Adrenal gland (tissue), 9 donors: ENCODE measurements at regions not wholly inside any gene's neighbourhood (a gene's known extent, or its start where the extent isn't known, plus 50 kb on each side); places are given as distances from the start of the nearest gene placed in this dataset.

Experiments used
- DNase-seq, 7 donors: peaks; one replicate each; pipeline ENCODE4 v3.0.0-alpha.2; 2019 to 2020
- H3K27ac ChIP-seq, 5 donors: fragments of 200-600 bp; sonication (generic) in 4 of 5; 1 replicate in 3 of 5; 2 replicates in 2 of 5; pipeline versions ENCODE4 v1.5.1 to v1.8.0; 2016 to 2020; ENCODE audit warnings: mild to moderate bottlenecking in 1 of 5
- H3K27me3 ChIP-seq: fragments of 200-600 bp; 2 replicates; pipeline ENCODE4 v1.8.0; 2021
- H3K36me3 ChIP-seq, 2 donors: fragments of 200-600 bp; replicated peaks in 1 of 2; 1 replicate in 1 of 2; 2 replicates in 1 of 2; pipeline versions ENCODE4 v1.5.1 to v1.8.0; 2018 to 2022
- H3K4me1 ChIP-seq, 2 donors: fragments of 200-600 bp; replicated peaks in 1 of 2; 1 replicate in 1 of 2; 2 replicates in 1 of 2; pipeline versions ENCODE4 v1.5.1 to v1.8.0; 2018 to 2021
- H3K4me3 ChIP-seq, 4 donors: fragments of 200-600 bp; sonication (generic) in 3 of 4; one replicate each; pipeline ENCODE4 v1.5.1; 2016 to 2018
- H3K9me3 ChIP-seq, 3 donors: fragments of 200-600 bp; sonication (generic) in 1 of 3; replicated peaks in 1 of 3; 1 replicate in 2 of 3; 2 replicates in 1 of 3; pipeline versions ENCODE4 v1.5.1 to v1.8.0; 2016 to 2021
- CTCF ChIP-seq, 6 experiments: fragments of 450-650 bp in 4 of 6; fragments of 200-600 bp in 2 of 6; sonication (generic) in 1 of 6; IDR thresholded peaks; 1 replicate in 5 of 6; 2 replicates in 1 of 6; pipeline versions ENCODE4 v1.5.1 to v1.8.0; 2016 to 2021; ENCODE audit warnings: antibody characterized with exemption in 6 of 6, mild to moderate bottlenecking in 2 of 6, moderate library complexity in 1 of 6
- POLR2A ChIP-seq, 2 donors: fragments of 450-650 bp; IDR thresholded peaks; one replicate each; pipeline ENCODE4 v1.6.1; 2017; ENCODE audit warnings: antibody characterized with exemption in 2 of 2, mild to moderate bottlenecking in 2 of 2, moderate library complexity in 1 of 2
- WGBS, 4 donors: extraction: QIAGEN DNeasy Blood & Tissue Kit in 2 of 4; methylation state at CpG; one replicate each; pipeline versions ENCODE4 v1.1.5 to v1.1.7; 2013 to 2017; 5-methylcytosine and 5-hydroxymethylcytosine counted together
- intact Hi-C, 2 donors: fragments of 100-400 bp; cut with DNase I; formaldehyde crosslinking; loops; one replicate each; pipeline versions ENCODE4 v1.14.1 to v1.15.0; 2022 to 2023
- donor health status: healthy with polysubstance abuse.
- donor health status: Bipolar disorder and iron deficiency.
- donor health status: DM: yes; HTN: yes; CAD: no.
- donor health status: DM: no; HTN: no; CAD: no.
- donor health status: DM: no; HTN: no; CAD: no.

- no peak for DNase-seq
- Histone ChIP-seq H3K9me3 (no peaks in the 10 kb centered on the region), H3K4me3 (no peak overlapping the region), H3K4me1 (no peaks in the 10 kb centered on the region), H3K27me3 (no peaks in the 10 kb centered on the region), H3K27ac (no peak overlapping the region), H3K36me3 (no peaks in the 10 kb centered on the region)
- TF ChIP-seq CTCF (IDR thresholded peaks at IDR 0.05) = no peak
- intact Hi-C loops = no loop called here
Measured at GRCh38 chr4:164514765-164515164, 239.2 kb upstream of the SMIM31 start.

- no peak for DNase-seq
- Histone ChIP-seq H3K27ac (no peak overlapping the region), H3K4me3 (no peak overlapping the region), H3K27me3 (no peaks in the 10 kb centered on the region), H3K9me3 (no peaks in the 10 kb centered on the region), H3K36me3 (no peaks in the 10 kb centered on the region), H3K4me1 (no peaks in the 10 kb centered on the region)
- TF ChIP-seq CTCF (IDR thresholded peaks at IDR 0.05) (no peak), POLR2A (IDR thresholded peaks at IDR 0.05) (no peak)
- intact Hi-C loops = no loop called here
- WGBS, 4 donors = 55 to 71% (median 64%) methylated on average over 4 of the region's 4 CpGs
Measured at GRCh38 chr4:164524789-164525188, 229.1 kb upstream of the SMIM31 start.

- Histone ChIP-seq H3K27me3 (no peaks in the 10 kb centered on the region), H3K9me3 (no peaks in the 10 kb centered on the region), H3K4me1 (no peaks in the 10 kb centered on the region), H3K36me3 (no peaks in the 10 kb centered on the region), H3K4me3 (no peak overlapping the region), H3K27ac (no peak overlapping the region)
- no peak for TF ChIP-seq CTCF (IDR thresholded peaks at IDR 0.05)
- TF ChIP-seq POLR2A (IDR thresholded peaks at IDR 0.05) = no peak
- WGBS, 4 donors = 51 to 56% (median 53%) methylated on average over 4 of the region's 4 CpGs
- DNase-seq = no peak
- intact Hi-C loops = no loop called here
Measured at GRCh38 chr4:164526933-164527583, 226.9 kb upstream of the SMIM31 start.

GRCh38 chr4:164529058-164529457 lies 224.9 kb upstream of the SMIM31 start:
- TF ChIP-seq CTCF (IDR thresholded peaks at IDR 0.05) (no peak), POLR2A (IDR thresholded peaks at IDR 0.05) (no peak)
- no peaks in the 10 kb centered on the region for H3K27me3 ChIP-seq
- no peaks in the 10 kb centered on the region for H3K4me1 ChIP-seq
- H3K9me3 ChIP-seq = no peaks in the 10 kb centered on the region
- WGBS, 4 donors = 61 to 69% (median 64%) methylated on average over 2 of the region's 2 CpGs
- no peak for DNase-seq
- H3K36me3 ChIP-seq = no peaks in the 10 kb centered on the region
- intact Hi-C loops = no loop called here
- H3K4me3 ChIP-seq = no peak overlapping the region
- no peak overlapping the region for H3K27ac ChIP-seq
